Astrocyte of the cerebellum (primary cell): ENCODE measurements at regions not wholly inside any gene's neighbourhood (a gene's known extent, or its start where the extent isn't known, plus 50 kb on each side); places are given as distances from the start of the nearest gene placed in this dataset.

ENCODE experiments used
- DNase-seq: peaks from one replicate; pipeline ENCODE4 v3.0.0-alpha.2; 2011; ENCODE audit warnings: low read depth
- H3K4me3 ChIP-seq: 2 replicates; pipeline ENCODE4 v1.5.1; 2011; ENCODE audit warnings: mild to moderate bottlenecking, low read depth, low read length, moderate library complexity
- CTCF ChIP-seq: IDR thresholded peaks from 2 replicates; pipeline ENCODE4 v1.5.1; 2012; ENCODE audit warnings: low read length, low read depth, moderate library complexity, mild to moderate bottlenecking; ENCODE audit errors: missing control alignments
- in situ Hi-C: cut with HindIII; loops from 2 replicates; pipeline ENCODE4 v1.10.0; 2017; ENCODE audit warnings: low sequenced_read_pairs

GRCh38 chr3:3499012-3499562, 300.1 kb upstream of the LRRN1 start:
- TF ChIP-seq CTCF: no peak
- no peak overlapping the region for H3K4me3 ChIP-seq
- in situ Hi-C loops: no loop called here
- no peak for DNase-seq

GRCh38 chr3:3495611-3496010, 303.6 kb upstream of the LRRN1 start:
- H3K4me3 ChIP-seq: no peak overlapping the region
- no peak for TF ChIP-seq CTCF
- in situ Hi-C loops: no loop called here
- no peak for DNase-seq

- in situ Hi-C loops: no loop called here
- no peak overlapping the region for H3K4me3 ChIP-seq
- no peak for TF ChIP-seq CTCF
- DNase-seq: no peak
These were observed 297.2 kb upstream of the CRBN start for GRCh38 chr3:3476669-3477068.

GRCh38 chr3:3468596-3468995, 289.1 kb upstream of the CRBN start:
- in situ Hi-C loops: no loop called here
- no peak overlapping the region for H3K4me3 ChIP-seq
- TF ChIP-seq CTCF: no peak
- DNase-seq: no peak

GRCh38 chr3:3464131-3464530, 284.6 kb upstream of the CRBN start:
- DNase-seq: no peak
- no peak for TF ChIP-seq CTCF
- H3K4me3 ChIP-seq: no peak overlapping the region
- in situ Hi-C loops: no loop called here

- in situ Hi-C loops: no loop called here
- no peak overlapping the region for H3K4me3 ChIP-seq
- DNase-seq: no peak
- TF ChIP-seq CTCF: no peak
These were observed 281.8 kb upstream of the CRBN start for GRCh38 chr3:3461317-3461716.

GRCh38 chr3:3448468-3448867, 269.0 kb upstream of the CRBN start:
- no peak for TF ChIP-seq CTCF
- in situ Hi-C loops: no loop called here
- H3K4me3 ChIP-seq: no peak overlapping the region
- DNase-seq: no peak
